M059J (cell line): ENCODE measurements at regions not wholly inside any gene's neighbourhood (a gene's known extent, or its start where the extent isn't known, plus 50 kb on each side); places are given as distances from the start of the nearest gene placed in this dataset.
"Not testable (repeated sequence)": the region's sequence is repeated elsewhere in the genome, so short reads cannot be mapped to it uniquely, and the experiment has no call there.

Experiments used
- DNase-seq: peaks from one replicate; pipeline ENCODE4 v3.0.0-alpha.2; 2012; ENCODE audit warnings: low read depth

- no peak for DNase-seq
These were observed 1080.7 kb upstream of the NUDT12 start for GRCh38 chr5:104643320-104643719.

GRCh38 chr5:104635227-104635626 is 1072.6 kb upstream of the NUDT12 start:
- DNase-seq, result peak; percentile 37

GRCh38 chr5:104628911-104629310 is 1066.3 kb upstream of the NUDT12 start:
- DNase-seq, result no peak

- DNase-seq, result no peak
These were observed 1063.5 kb upstream of the NUDT12 start for GRCh38 chr5:104626122-104626521.

GRCh38 chr5:104612005-104612404 is 1049.4 kb upstream of the NUDT12 start:
- no peak for DNase-seq

GRCh38 chr5:104611135-104611767 is 1048.7 kb upstream of the NUDT12 start:
- DNase-seq, result no peak

GRCh38 chr5:104606258-104606829 is 1043.8 kb upstream of the NUDT12 start:
- no peak for DNase-seq

GRCh38 chr5:104599726-104600125 is 1037.1 kb upstream of the NUDT12 start:
- no peak for DNase-seq

GRCh38 chr5:104598285-104598684 is 1035.7 kb upstream of the NUDT12 start:
- no peak for DNase-seq

GRCh38 chr5:104594850-104595249 is 1032.3 kb upstream of the NUDT12 start:
- DNase-seq, result no peak

GRCh38 chr5:104576677-104577076 is 1014.1 kb upstream of the NUDT12 start:
- DNase-seq, result no peak

GRCh38 chr5:104573949-104574709 is 1011.5 kb upstream of the NUDT12 start:
- DNase-seq, result no peak

GRCh38 chr5:104569621-104570020 is 1007.0 kb upstream of the NUDT12 start:
- DNase-seq, result no peak

- no peak for DNase-seq
These were observed 1001.9 kb upstream of the NUDT12 start for GRCh38 chr5:104564530-104564929.

GRCh38 chr5:104556957-104557356 is 994.4 kb upstream of the NUDT12 start:
- DNase-seq, result no peak

- DNase-seq, result no peak
These were observed 989.0 kb upstream of the NUDT12 start for GRCh38 chr5:104551628-104552027.

GRCh38 chr5:104546871-104547270 is 984.3 kb upstream of the NUDT12 start:
- not testable (repeated sequence) for DNase-seq

- peak; percentile 3 for DNase-seq
These were observed 978.7 kb upstream of the NUDT12 start for GRCh38 chr5:104541141-104541785.

- peak; percentile 73 for DNase-seq
These were observed 977.9 kb upstream of the NUDT12 start for GRCh38 chr5:104540448-104540847.

GRCh38 chr5:104539618-104540350 is 977.2 kb upstream of the NUDT12 start:
- no peak for DNase-seq

- no peak for DNase-seq
These were observed 976.1 kb upstream of the NUDT12 start for GRCh38 chr5:104538734-104539133.

GRCh38 chr5:104533498-104533897 is 970.9 kb upstream of the NUDT12 start:
- DNase-seq, result no peak
